IMR-90 (cell line): ENCODE measurements at regions not wholly inside any gene's neighbourhood (a gene's known extent, or its start where the extent isn't known, plus 50 kb on each side); places are given as distances from the start of the nearest gene placed in this dataset.

Experiments
- CTCF ChIP-seq: conservative IDR thresholded peaks from 2 replicates; pipeline ENCODE4 v1.5.1; 2012; ENCODE audit warnings: mild to moderate bottlenecking, low read depth, low read length, improper control_type of control experiment
- ELK1 ChIP-seq: fragments of 150-350 bp; IDR thresholded peaks from 2 replicates; pipeline ENCODE4 v1.6.1; 2016; ENCODE audit warnings: low read depth, mild to moderate bottlenecking, low read length, moderate library complexity, borderline replicate concordance
- MXI1 ChIP-seq: IDR thresholded peaks from 2 replicates; pipeline ENCODE4 v1.6.1; 2012; ENCODE audit warnings: low read depth, mild to moderate bottlenecking, low read length, moderate library complexity, borderline replicate concordance
- POLR2A ChIP-seq: IDR thresholded peaks from 2 replicates; pipeline ENCODE4 v1.6.1; 2012; ENCODE audit warnings: mild to moderate bottlenecking, low read depth, low read length
- RCOR1 ChIP-seq: IDR thresholded peaks from 2 replicates; pipeline ENCODE4 v1.6.1; 2012; ENCODE audit warnings: mild to moderate bottlenecking, low read length, improper control_type of control experiment; ENCODE audit not compliant: insufficient replicate concordance
- TF ChIP-seq, protein P1 (sequence below): fragments of 150-350 bp; IDR thresholded peaks from 2 replicates; pipeline ENCODE4 v1.6.1; 2017; ENCODE audit warnings: mild to moderate bottlenecking, antibody characterized with exemption, low read length, low read depth

GRCh38 chr6:14312587-14312986 lies 195.0 kb downstream of the CD83 start:
- TF ChIP-seq CTCF = no peak
- no peak for TF ChIP-seq POLR2A
- TF ChIP-seq, protein P1, sequence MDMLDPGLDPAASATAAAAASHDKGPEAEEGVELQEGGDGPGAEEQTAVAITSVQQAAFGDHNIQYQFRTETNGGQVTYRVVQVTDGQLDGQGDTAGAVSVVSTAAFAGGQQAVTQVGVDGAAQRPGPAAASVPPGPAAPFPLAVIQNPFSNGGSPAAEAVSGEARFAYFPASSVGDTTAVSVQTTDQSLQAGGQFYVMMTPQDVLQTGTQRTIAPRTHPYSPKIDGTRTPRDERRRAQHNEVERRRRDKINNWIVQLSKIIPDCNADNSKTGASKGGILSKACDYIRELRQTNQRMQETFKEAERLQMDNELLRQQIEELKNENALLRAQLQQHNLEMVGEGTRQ = no peak
- no peak for TF ChIP-seq ELK1
- no peak for TF ChIP-seq MXI1
- TF ChIP-seq RCOR1 = no peak
